CD1c-positive myeloid dendritic cell (primary cell): ENCODE measurements at regions not wholly inside any gene's neighbourhood (a gene's known extent, or its start where the extent isn't known, plus 50 kb on each side); places are given as distances from the start of the nearest gene placed in this dataset.

Experiments used
- DNase-seq: peaks from one replicate; pipeline ENCODE4 v3.0.0-alpha.2; 2016; ENCODE audit errors: extremely low spot score

- no peak for DNase-seq
Measured at GRCh38 chr13:21757763-21758162, 86.9 kb downstream of the FGF9 start.

DNA sequence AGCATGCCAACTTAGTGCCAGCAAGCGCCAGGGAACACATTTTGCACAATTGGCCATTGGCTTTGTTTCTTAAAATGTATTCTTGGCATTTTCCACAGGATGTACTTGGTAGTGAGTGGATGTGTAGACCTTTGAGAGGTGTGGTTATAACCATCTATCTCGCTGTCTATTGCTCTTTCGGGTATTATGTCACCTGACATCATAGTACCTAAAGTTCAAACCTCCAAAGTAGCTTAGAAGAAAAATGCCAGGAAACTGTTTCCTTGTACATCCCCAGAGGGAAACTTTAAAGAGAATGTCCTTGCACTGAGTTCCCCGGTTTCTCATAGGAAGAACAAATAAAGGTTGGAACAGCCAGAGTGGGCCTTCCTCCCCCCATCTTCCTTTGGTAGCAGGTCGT lies 87.6 kb downstream of the FGF9 start:
- no peak for DNase-seq

- no peak for DNase-seq
Measured at GRCh38 chr13:21759463-21759862, 88.6 kb downstream of the FGF9 start.

- DNase-seq: no peak
Measured at GRCh38 chr13:21759911-21760310, 89.0 kb downstream of the FGF9 start.

DNA sequence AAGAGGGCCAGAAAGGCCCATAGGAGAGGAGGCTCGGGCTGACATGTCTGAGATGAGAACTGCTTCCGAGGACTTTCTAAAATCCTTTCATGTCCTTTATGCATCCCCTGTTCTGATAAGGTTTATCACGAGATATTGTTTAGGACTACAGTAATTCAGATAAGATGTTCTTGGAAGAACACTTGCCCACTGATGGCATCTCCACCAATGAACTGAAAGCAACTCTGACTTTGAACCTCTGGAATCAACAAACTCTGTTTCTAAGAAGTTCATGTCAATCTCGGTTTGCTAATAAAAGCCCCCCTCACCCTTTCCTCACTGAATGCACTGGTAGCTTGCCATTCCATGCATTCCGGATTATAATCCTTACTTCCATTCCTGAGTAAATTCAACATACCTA lies 90.9 kb downstream of the FGF9 start:
- DNase-seq: no peak

DNA sequence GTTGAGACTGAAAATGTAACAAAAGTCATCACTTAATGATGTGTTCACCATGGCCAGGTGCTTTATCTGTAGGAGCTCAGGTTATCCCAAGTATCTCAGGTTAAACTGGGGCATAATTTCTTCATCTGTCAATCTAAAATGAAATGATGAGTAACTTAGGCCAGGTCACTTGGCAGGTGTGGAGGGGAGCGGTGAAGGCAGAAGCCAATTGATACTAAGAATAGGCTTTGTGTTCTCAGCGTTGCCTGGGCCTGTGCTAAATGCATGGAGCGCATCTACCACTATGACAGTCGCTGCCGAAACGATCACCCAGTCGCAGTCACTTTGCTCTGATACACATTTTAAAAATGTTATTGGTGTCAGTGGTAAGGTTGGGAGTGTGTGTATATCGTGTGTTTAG lies 91.6 kb downstream of the FGF9 start:
- DNase-seq: no peak

DNA sequence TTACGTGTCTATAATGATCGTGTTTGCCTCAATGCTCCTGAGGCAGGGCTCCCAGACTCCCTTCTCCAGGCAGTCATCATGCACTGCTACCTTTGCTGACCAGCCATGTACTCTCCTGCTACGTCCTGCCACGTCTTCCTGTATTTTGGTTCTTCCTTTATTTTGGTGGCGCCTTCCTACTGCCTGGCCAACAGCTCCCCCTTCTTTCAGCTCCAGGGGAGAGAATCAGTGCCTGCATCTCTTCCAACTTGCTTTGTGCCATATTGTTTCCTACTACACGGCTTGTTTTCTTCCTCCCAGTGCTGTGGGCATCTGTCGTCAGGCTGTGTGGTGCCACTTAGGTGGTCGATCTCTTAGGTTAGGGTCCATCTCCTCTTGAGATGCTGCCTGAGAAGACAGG lies 96.2 kb downstream of the FGF9 start:
- no peak for DNase-seq

DNA sequence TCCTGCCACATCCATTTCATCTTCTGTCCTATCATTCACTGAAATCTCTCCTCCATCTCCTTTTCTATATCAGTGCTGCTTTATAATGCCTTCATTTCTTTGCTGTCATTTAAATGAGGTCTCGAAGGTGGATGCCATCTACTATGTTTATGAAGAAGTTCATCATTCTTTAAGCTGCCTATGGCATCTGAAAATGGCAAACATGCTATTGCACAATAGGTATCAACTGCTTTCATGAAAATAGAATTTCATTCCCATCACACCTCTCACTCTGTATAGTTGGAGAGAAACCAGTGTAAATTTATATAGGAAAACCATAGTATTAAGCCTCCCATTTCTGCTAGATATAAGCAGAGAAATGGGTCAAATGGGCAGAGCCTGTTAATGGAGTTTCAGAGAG lies 100.2 kb downstream of the FGF9 start:
- no peak for DNase-seq

DNA sequence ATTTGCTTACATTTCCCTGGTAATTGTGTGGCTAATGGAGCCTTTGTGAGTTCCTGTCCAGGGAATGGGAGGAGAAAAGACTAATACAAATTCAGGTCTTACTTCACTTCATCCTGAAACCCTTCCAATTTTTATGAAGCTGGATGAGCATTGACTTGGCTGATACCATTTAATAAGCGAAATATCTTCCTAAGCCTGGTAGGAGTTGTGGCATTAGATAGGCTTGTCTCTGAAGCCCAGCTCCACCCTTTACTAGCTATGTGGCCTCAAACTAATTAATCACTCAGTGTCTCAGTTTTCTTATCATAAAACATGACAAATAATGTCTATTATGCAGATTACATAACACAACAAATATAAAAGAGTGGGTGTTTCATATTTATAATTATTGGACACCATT lies 106.3 kb downstream of the FGF9 start:
- DNase-seq: no peak

DNA sequence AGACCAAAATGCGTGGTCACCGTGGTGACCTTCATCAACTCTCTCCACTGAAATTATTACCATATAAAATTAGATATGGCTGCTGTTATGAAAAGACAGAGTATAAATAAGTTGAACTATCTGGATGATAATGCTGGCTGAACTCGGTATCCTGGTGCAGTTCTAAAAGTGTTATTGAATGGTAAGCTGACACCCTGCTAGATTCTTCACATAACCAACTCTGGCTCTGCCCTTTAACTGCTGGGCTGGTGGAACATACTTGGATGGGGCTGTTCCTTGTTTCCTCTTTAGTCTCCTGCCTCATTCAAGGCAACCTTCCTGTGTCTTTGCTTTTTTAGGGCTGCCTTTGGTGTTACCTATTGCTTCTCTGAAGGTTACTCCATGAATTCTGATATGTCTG lies 106.9 kb downstream of the FGF9 start:
- no peak for DNase-seq

- DNase-seq: no peak
Measured at GRCh38 chr13:21782736-21783135, 111.9 kb downstream of the FGF9 start.

- no peak for DNase-seq
Measured at GRCh38 chr13:21785990-21786389, 115.1 kb downstream of the FGF9 start.

DNA sequence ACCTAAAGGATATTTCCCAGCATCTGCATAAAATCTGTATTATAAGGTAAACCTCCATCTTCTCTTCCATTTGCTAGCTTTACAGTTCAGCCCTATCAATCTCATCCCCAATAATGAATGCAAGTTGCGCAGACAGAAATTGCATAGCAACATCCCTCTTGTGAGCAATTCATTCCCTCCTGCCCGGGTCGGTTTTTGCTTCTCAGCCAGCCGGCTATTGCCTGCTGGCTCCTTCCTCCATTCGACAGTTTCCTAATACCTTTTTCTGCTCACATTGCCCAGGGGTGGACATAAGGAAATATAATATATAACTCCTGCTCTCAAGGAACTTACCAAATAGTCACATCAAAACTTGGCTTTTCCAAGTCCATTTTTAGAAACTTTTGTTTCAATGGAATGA lies 125.2 kb downstream of the FGF9 start:
- DNase-seq: no peak

DNA sequence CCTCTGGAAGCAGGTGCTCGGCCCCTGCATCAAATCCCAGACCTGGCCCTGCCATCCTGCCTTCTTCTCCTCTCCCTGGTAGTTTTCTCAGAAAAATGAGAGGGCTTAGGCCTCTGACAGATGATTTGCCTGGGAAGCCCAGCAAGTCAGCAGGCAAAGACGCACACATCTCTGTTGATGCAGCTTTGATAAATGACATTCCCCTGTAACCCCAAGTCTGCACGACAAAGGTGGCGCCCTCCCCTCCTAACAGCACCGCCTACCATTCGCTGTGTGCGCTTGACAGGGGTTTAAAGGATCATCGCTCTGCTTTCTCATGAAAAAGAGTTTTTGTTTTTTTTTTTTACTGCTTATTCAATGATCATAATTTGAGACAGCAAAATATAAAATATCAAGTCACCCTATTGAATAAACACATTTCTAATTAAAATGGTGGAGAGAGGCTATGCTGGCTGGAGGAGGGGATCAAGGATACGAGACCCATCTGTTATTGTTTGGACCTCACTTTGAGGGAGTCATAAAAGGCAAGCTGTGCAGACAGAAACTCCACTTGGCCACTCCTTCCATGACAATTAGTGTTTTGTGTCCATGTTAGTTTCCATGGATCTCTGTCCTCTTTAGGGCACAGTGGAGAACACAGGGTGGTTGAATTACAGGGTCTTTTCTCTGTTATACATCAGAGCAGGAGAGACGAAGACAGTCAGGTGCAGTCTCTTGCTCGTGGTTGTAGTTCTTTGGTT lies 126.1 kb downstream of the FGF9 start:
- DNase-seq: no peak

- no peak for DNase-seq
Measured at GRCh38 chr13:21797736-21798135, 126.9 kb downstream of the FGF9 start.

GRCh38 chr13:21798181-21798580 lies 127.3 kb downstream of the FGF9 start:
- DNase-seq: no peak

DNA sequence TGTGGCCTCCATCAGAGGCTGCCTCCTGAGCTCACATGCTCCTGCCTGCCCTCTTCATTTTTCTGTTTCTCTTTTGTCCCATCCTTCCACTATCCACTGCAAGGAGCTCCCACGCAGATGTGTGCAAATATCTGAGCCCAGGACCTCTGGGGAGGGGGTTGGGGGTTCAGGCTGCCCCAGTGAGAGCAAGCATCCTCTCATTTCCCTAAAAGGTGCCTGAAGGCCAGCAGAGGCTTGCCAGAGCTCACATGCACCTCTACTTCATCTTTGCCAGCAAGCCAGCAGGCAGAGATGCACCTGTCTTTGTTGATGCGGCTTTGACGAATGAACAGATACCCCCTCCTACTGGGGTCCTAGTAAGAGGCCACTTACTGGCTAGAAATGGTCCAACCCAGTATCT lies 128.8 kb downstream of the FGF9 start:
- no peak for DNase-seq

GRCh38 chr13:21800837-21801616 lies 130.2 kb downstream of the FGF9 start:
- no peak for DNase-seq

GRCh38 chr13:21805733-21806132 lies 134.9 kb downstream of the FGF9 start:
- DNase-seq: no peak

DNA sequence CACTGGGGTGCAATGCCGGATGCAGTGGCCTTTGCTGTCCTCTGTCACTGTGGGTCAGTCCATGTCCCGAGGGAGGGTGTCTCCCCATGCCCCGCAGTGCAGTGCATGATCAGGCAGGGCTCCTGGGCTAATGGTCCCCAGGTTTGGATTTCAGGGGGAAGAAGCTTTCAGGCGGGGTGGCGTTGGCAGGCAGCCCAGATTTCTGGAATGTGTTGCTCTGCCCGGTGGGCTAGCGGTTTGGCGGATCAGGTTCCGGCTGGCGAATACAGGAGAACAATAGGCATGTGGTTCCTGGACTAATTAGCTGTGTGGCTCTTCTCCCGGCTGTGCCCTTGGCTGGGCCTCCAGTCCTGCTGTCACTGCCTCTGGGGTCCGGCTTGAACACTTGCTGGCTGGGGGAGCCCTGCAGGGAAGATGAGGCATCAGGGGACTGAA lies 141.3 kb downstream of the FGF9 start:
- no peak for DNase-seq

- no peak for DNase-seq
Measured at GRCh38 chr13:21813110-21813509, 142.2 kb downstream of the FGF9 start.

- no peak for DNase-seq
Measured at GRCh38 chr13:21813844-21814243, 143.0 kb downstream of the FGF9 start.

- no peak for DNase-seq
Measured at GRCh38 chr13:21814604-21815003, 143.7 kb downstream of the FGF9 start.
